ENCODE measurements at regions not wholly inside any gene's neighbourhood (a gene's known extent, or its start where the extent isn't known, plus 50 kb on each side); places are given as distances from the start of the nearest gene placed in this dataset.

DNA sequence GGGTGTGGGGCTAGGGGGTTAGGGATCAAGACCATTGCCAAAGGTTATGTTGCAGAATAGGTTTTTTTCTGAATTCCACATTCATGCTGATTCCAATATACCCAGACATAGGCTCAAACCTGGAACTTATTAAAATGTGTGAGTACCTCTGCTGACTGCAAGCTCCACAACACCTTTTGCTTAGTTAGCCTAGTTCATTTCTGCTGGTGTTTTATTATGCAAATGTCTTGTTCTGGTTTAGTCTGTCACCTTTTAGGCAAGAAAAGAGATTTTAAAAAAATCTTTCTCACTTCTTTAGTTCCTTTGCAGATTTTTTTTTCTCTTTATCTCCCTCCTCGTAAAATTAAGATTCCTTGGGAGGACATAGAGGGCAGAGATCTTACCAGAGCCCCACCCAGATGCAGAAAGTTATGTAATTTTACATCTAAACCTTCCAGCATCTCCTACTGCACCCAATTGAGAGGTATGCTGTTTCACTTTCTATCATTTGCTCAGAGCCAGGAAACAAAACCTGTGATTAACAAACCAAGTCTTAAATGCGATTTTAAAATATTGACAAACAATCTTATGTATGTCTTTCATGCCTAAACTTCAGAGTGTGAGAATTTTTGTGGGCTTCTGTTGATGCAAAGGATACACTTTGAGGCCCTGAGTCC is 190.7 kb upstream of the CLNK start:
- TF ChIP-seq, protein P1, sequence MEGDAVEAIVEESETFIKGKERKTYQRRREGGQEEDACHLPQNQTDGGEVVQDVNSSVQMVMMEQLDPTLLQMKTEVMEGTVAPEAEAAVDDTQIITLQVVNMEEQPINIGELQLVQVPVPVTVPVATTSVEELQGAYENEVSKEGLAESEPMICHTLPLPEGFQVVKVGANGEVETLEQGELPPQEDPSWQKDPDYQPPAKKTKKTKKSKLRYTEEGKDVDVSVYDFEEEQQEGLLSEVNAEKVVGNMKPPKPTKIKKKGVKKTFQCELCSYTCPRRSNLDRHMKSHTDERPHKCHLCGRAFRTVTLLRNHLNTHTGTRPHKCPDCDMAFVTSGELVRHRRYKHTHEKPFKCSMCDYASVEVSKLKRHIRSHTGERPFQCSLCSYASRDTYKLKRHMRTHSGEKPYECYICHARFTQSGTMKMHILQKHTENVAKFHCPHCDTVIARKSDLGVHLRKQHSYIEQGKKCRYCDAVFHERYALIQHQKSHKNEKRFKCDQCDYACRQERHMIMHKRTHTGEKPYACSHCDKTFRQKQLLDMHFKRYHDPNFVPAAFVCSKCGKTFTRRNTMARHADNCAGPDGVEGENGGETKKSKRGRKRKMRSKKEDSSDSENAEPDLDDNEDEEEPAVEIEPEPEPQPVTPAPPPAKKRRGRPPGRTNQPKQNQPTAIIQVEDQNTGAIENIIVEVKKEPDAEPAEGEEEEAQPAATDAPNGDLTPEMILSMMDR (IDR thresholded peaks at IDR 0.05), result no peak
- no peak for TF ChIP-seq EP300 (IDR thresholded peaks at IDR 0.05)
